ENCODE measurements at regions not wholly inside any gene's neighbourhood (a gene's known extent, or its start where the extent isn't known, plus 50 kb on each side); places are given as distances from the start of the nearest gene placed in this dataset.

- H3K27me3 ChIP-seq (ENCODE audit: control insufficient read depth in 1 of 2, insufficient read depth in 2 of 2, low read length in 2 of 2) = no peaks in the 10 kb centered on the region
- no peaks in the 10 kb centered on the region for H3K4me1 ChIP-seq (ENCODE audit: insufficient read depth, low read length)
- H3K4me3 ChIP-seq (ENCODE audit: low read depth in 1 of 2, low read length in 2 of 2) = no peak overlapping the region
- no peaks in the 10 kb centered on the region for H3K9me3 ChIP-seq (ENCODE audit: low read length)
- H3K9ac ChIP-seq (ENCODE audit: low read length) = no peak overlapping the region
- H3K27ac ChIP-seq (ENCODE audit: low read depth, low read length) = no peak overlapping the region
- no peaks in the 10 kb centered on the region for H3K36me3 ChIP-seq (ENCODE audit: insufficient read depth, low read length)
Measured at GRCh38 chr3:72199530-72199929, 414.6 kb upstream of the PROK2 start.

- Histone ChIP-seq H3K4me3 (ENCODE audit: low read depth in 1 of 2, low read length in 2 of 2) (no peak overlapping the region), H3K27me3 (ENCODE audit: control insufficient read depth in 1 of 2, insufficient read depth in 2 of 2, low read length in 2 of 2) (no peaks in the 10 kb centered on the region), H3K27ac (ENCODE audit: low read depth, low read length) (no peak overlapping the region), H3K4me1 (ENCODE audit: insufficient read depth, low read length) (no peaks in the 10 kb centered on the region), H3K9me3 (ENCODE audit: low read length) (no peaks in the 10 kb centered on the region), H3K36me3 (ENCODE audit: insufficient read depth, low read length) (no peaks in the 10 kb centered on the region), H3K9ac (ENCODE audit: low read length) (no peak overlapping the region)
Measured at GRCh38 chr3:72196377-72196929, 411.5 kb upstream of the PROK2 start.

DNA sequence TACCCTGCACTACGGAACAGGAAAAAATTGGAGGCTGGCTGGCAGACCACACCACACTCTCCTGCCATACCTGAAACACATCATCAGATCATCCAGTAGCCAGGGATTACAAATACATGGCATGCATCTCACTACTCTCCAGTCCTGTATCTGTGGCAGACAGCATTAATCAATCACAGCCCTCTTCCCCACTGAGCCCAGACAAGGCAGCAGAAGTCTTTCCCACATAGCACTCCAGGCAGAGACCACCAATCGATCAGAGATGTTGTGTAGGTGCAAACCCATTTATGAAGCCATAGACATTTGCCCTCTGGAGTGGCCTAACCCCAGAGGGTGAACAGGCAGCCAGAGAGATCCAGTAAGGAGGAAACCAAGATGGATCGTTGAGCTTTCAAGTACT is 410.9 kb upstream of the PROK2 start:
- Histone ChIP-seq H3K27me3 (ENCODE audit: control insufficient read depth in 1 of 2, insufficient read depth in 2 of 2, low read length in 2 of 2) (no peaks in the 10 kb centered on the region), H3K4me3 (ENCODE audit: low read depth in 1 of 2, low read length in 2 of 2) (no peak overlapping the region), H3K9ac (ENCODE audit: low read length) (no peak overlapping the region), H3K9me3 (ENCODE audit: low read length) (no peaks in the 10 kb centered on the region), H3K36me3 (ENCODE audit: insufficient read depth, low read length) (no peaks in the 10 kb centered on the region), H3K4me1 (ENCODE audit: insufficient read depth, low read length) (no peaks in the 10 kb centered on the region), H3K27ac (ENCODE audit: low read depth, low read length) (no peak overlapping the region)

- Histone ChIP-seq H3K4me1 (ENCODE audit: insufficient read depth, low read length) (no peaks in the 10 kb centered on the region), H3K9ac (ENCODE audit: low read length) (no peak overlapping the region), H3K27ac (ENCODE audit: low read depth, low read length) (no peak overlapping the region), H3K4me3 (ENCODE audit: low read depth in 1 of 2, low read length in 2 of 2) (no peak overlapping the region), H3K27me3 (ENCODE audit: control insufficient read depth in 1 of 2, insufficient read depth in 2 of 2, low read length in 2 of 2) (no peaks in the 10 kb centered on the region), H3K36me3 (ENCODE audit: insufficient read depth, low read length) (no peaks in the 10 kb centered on the region), H3K9me3 (ENCODE audit: low read length) (no peaks in the 10 kb centered on the region)
Measured at GRCh38 chr3:72194458-72194857, 409.5 kb upstream of the PROK2 start.

- Histone ChIP-seq H3K4me1 (ENCODE audit: insufficient read depth, low read length) (no peaks in the 10 kb centered on the region), H3K36me3 (ENCODE audit: insufficient read depth, low read length) (no peaks in the 10 kb centered on the region), H3K9ac (ENCODE audit: low read length) (no peak overlapping the region), H3K27me3 (ENCODE audit: control insufficient read depth in 1 of 2, insufficient read depth in 2 of 2, low read length in 2 of 2) (no peaks in the 10 kb centered on the region), H3K4me3 (ENCODE audit: low read depth in 1 of 2, low read length in 2 of 2) (no peak overlapping the region), H3K9me3 (ENCODE audit: low read length) (no peaks in the 10 kb centered on the region), H3K27ac (ENCODE audit: low read depth, low read length) (no peak overlapping the region)
Measured at GRCh38 chr3:72193771-72194430, 409.0 kb upstream of the PROK2 start.

DNA sequence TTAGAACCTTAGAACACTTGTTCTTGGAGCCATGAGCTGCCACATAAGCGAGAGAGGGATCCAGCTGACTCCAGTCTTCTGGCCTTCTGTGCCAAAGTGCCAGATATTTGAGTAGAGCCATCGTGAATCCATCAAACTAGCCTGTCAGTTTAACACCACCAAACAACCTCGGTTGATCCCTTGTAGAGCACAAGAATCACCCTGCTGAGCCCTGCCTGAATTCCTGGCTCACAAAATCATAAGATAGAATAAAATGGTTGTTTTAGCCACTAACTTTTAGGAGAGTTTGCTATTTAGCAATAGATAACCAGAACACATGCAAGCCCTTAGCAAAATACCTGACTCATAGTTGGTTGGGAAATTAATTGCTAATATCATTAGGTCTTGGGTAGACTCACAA is 407.6 kb upstream of the PROK2 start:
- no peaks in the 10 kb centered on the region for H3K27me3 ChIP-seq (ENCODE audit: control insufficient read depth in 1 of 2, insufficient read depth in 2 of 2, low read length in 2 of 2)
- H3K9ac ChIP-seq (ENCODE audit: low read length) = no peak overlapping the region
- H3K4me3 ChIP-seq (ENCODE audit: low read depth in 1 of 2, low read length in 2 of 2) = no peak overlapping the region
- no peaks in the 10 kb centered on the region for H3K9me3 ChIP-seq (ENCODE audit: low read length)
- no peaks in the 10 kb centered on the region for H3K36me3 ChIP-seq (ENCODE audit: insufficient read depth, low read length)
- H3K27ac ChIP-seq (ENCODE audit: low read depth, low read length) = no peak overlapping the region
- H3K4me1 ChIP-seq (ENCODE audit: insufficient read depth, low read length) = no peaks in the 10 kb centered on the region

- H3K36me3 ChIP-seq (ENCODE audit: insufficient read depth, low read length) = no peaks in the 10 kb centered on the region
- no peak overlapping the region for H3K9ac ChIP-seq (ENCODE audit: low read length)
- no peak overlapping the region for H3K27ac ChIP-seq (ENCODE audit: low read depth, low read length)
- H3K9me3 ChIP-seq (ENCODE audit: low read length) = no peaks in the 10 kb centered on the region
- no peaks in the 10 kb centered on the region for H3K4me1 ChIP-seq (ENCODE audit: insufficient read depth, low read length)
- H3K27me3 ChIP-seq (ENCODE audit: control insufficient read depth in 1 of 2, insufficient read depth in 2 of 2, low read length in 2 of 2) = no peaks in the 10 kb centered on the region
- no peak overlapping the region for H3K4me3 ChIP-seq (ENCODE audit: low read depth in 1 of 2, low read length in 2 of 2)
Measured at GRCh38 chr3:72191209-72191960, 406.4 kb upstream of the PROK2 start.

DNA sequence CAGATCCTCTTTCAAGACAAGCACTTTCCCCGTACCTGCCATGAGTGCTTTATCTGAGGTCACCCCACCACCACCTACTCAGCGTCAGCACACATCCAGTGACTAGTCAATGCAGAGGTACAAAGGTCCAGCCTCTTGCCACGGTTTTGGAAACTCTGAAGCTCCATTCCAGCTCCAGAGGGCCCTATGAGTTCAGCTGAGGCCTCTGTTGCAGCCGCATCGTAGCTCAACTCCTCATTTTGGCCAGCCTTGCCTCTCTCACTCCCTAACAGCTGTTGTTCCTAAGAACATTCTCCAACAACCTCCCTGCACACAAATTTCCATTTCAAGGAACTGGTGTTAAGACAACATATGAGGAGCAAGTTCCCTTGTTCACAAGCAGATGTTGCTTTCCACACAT is 405.1 kb upstream of the PROK2 start:
- no peak overlapping the region for H3K27ac ChIP-seq (ENCODE audit: low read depth, low read length)
- H3K4me3 ChIP-seq (ENCODE audit: low read depth in 1 of 2, low read length in 2 of 2) = no peak overlapping the region
- no peak overlapping the region for H3K9ac ChIP-seq (ENCODE audit: low read length)
- H3K9me3 ChIP-seq (ENCODE audit: low read length) = no peaks in the 10 kb centered on the region
- H3K27me3 ChIP-seq (ENCODE audit: control insufficient read depth in 1 of 2, insufficient read depth in 2 of 2, low read length in 2 of 2) = no peaks in the 10 kb centered on the region
- H3K36me3 ChIP-seq (ENCODE audit: insufficient read depth, low read length) = no peaks in the 10 kb centered on the region
- H3K4me1 ChIP-seq (ENCODE audit: insufficient read depth, low read length) = no peaks in the 10 kb centered on the region

GRCh38 chr3:72189339-72189738 is 404.4 kb upstream of the PROK2 start:
- H3K27ac ChIP-seq (ENCODE audit: low read depth, low read length) = no peak overlapping the region
- no peak overlapping the region for H3K4me3 ChIP-seq (ENCODE audit: low read depth in 1 of 2, low read length in 2 of 2)
- no peaks in the 10 kb centered on the region for H3K27me3 ChIP-seq (ENCODE audit: control insufficient read depth in 1 of 2, insufficient read depth in 2 of 2, low read length in 2 of 2)

GRCh38 chr3:72188536-72188935 is 403.6 kb upstream of the PROK2 start:
- Histone ChIP-seq H3K9ac (ENCODE audit: low read length) (no peak overlapping the region), H3K4me1 (ENCODE audit: insufficient read depth, low read length) (no peaks in the 10 kb centered on the region), H3K27ac (ENCODE audit: low read depth, low read length) (no peak overlapping the region), H3K4me3 (ENCODE audit: low read depth in 1 of 2, low read length in 2 of 2) (no peak overlapping the region), H3K9me3 (ENCODE audit: low read length) (no peaks in the 10 kb centered on the region), H3K27me3 (ENCODE audit: control insufficient read depth in 1 of 2, insufficient read depth in 2 of 2, low read length in 2 of 2) (no peaks in the 10 kb centered on the region), H3K36me3 (ENCODE audit: insufficient read depth, low read length) (no peaks in the 10 kb centered on the region)

More at GRCh38 chr3:72189339-72189738, 404.4 kb upstream of the PROK2 start:
- H3K9ac ChIP-seq (ENCODE audit: low read length) = no peak overlapping the region
- H3K4me1 ChIP-seq (ENCODE audit: insufficient read depth, low read length) = no peaks in the 10 kb centered on the region
- no peaks in the 10 kb centered on the region for H3K36me3 ChIP-seq (ENCODE audit: insufficient read depth, low read length)
- H3K9me3 ChIP-seq (ENCODE audit: low read length) = no peaks in the 10 kb centered on the region

DNA sequence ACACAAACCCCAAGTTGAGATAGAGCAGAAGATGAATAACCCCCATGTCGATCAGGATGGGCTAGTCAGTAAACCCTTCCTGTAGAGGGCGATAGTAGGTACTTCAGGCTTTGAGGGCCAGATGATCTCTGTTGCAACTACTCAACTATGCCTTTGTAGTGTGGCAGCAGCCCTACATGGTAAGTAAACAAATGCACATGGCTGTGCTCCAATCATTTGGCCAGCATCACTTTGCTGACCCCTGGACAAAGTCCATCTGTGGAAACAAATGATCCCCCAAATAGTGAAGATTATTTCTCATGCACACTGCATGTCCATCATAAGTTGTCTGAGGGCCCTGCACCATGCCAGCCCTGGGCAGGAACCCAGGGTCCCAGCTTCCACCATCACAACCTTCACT is 402.2 kb upstream of the PROK2 start:
- Histone ChIP-seq H3K9me3 (ENCODE audit: low read length) (no peaks in the 10 kb centered on the region), H3K27ac (ENCODE audit: low read depth, low read length) (no peak overlapping the region), H3K36me3 (ENCODE audit: insufficient read depth, low read length) (no peaks in the 10 kb centered on the region), H3K4me3 (ENCODE audit: low read depth in 1 of 2, low read length in 2 of 2) (no peak overlapping the region), H3K4me1 (ENCODE audit: insufficient read depth, low read length) (no peaks in the 10 kb centered on the region), H3K27me3 (ENCODE audit: control insufficient read depth in 1 of 2, insufficient read depth in 2 of 2, low read length in 2 of 2) (no peaks in the 10 kb centered on the region), H3K9ac (ENCODE audit: low read length) (no peak overlapping the region)

Measured in muscle layer of colon (tissue), 2 donors.